ENCODE measurements at regions not wholly inside any gene's neighbourhood (a gene's known extent, or its start where the extent isn't known, plus 50 kb on each side); places are given as distances from the start of the nearest gene placed in this dataset.
"Not testable (repeated sequence)": the region's sequence is repeated elsewhere in the genome, so short reads cannot be mapped to it uniquely, and the experiment has no call there.

- DNase-seq (ENCODE audit: low read depth in 1 of 2, low spot score in 1 of 2): no peak
Observed at GRCh38 chr3:30462721-30463470, 143.5 kb upstream of the TGFBR2 start.

- DNase-seq (ENCODE audit: low read depth in 1 of 2, low spot score in 1 of 2): no peak
Observed at GRCh38 chr3:30464381-30464780, 142.0 kb upstream of the TGFBR2 start.

GRCh38 chr3:30465454-30465853 is 140.9 kb upstream of the TGFBR2 start:
- DNase-seq (ENCODE audit: low read depth in 1 of 2, low spot score in 1 of 2): no peak

GRCh38 chr3:30467596-30468238 is 138.7 kb upstream of the TGFBR2 start:
- DNase-seq (ENCODE audit: low read depth in 1 of 2, low spot score in 1 of 2): no peak

GRCh38 chr3:30469133-30469532 is 137.3 kb upstream of the TGFBR2 start:
- no peak for DNase-seq (ENCODE audit: low read depth in 1 of 2, low spot score in 1 of 2)

- DNase-seq (ENCODE audit: low read depth in 1 of 2, low spot score in 1 of 2): no peak
Observed at GRCh38 chr3:30470496-30470895, 135.9 kb upstream of the TGFBR2 start.

- DNase-seq (ENCODE audit: low read depth in 1 of 2, low spot score in 1 of 2): no peak
Observed at GRCh38 chr3:30471066-30471465, 135.3 kb upstream of the TGFBR2 start.

- DNase-seq (ENCODE audit: low read depth in 1 of 2, low spot score in 1 of 2): no peak
Observed at GRCh38 chr3:30471796-30472489, 134.5 kb upstream of the TGFBR2 start.

GRCh38 chr3:30473374-30474051 is 132.9 kb upstream of the TGFBR2 start:
- DNase-seq (ENCODE audit: low read depth in 1 of 2, low spot score in 1 of 2): no peak

GRCh38 chr3:30474371-30474770 is 132.0 kb upstream of the TGFBR2 start:
- no peak for DNase-seq (ENCODE audit: low read depth in 1 of 2, low spot score in 1 of 2)

- no peak for DNase-seq (ENCODE audit: low read depth in 1 of 2, low spot score in 1 of 2)
Observed at GRCh38 chr3:30475038-30475808, 131.2 kb upstream of the TGFBR2 start.

GRCh38 chr3:30475809-30476178 is 130.6 kb upstream of the TGFBR2 start:
- DNase-seq (ENCODE audit: low read depth in 1 of 2, low spot score in 1 of 2): no peak

GRCh38 chr3:30476368-30477084 is 129.9 kb upstream of the TGFBR2 start:
- DNase-seq (ENCODE audit: low read depth in 1 of 2, low spot score in 1 of 2): no peak

GRCh38 chr3:30477149-30477921 is 129.1 kb upstream of the TGFBR2 start:
- no peak for DNase-seq (ENCODE audit: low read depth in 1 of 2, low spot score in 1 of 2)

GRCh38 chr3:30479737-30480136 is 126.7 kb upstream of the TGFBR2 start:
- DNase-seq (ENCODE audit: low read depth in 1 of 2, low spot score in 1 of 2): not testable (repeated sequence)

GRCh38 chr3:30480156-30480555 is 126.2 kb upstream of the TGFBR2 start:
- DNase-seq (ENCODE audit: low read depth in 1 of 2, low spot score in 1 of 2): not testable (repeated sequence)

- no peak for DNase-seq (ENCODE audit: low read depth in 1 of 2, low spot score in 1 of 2)
Observed at GRCh38 chr3:30480587-30480986, 125.8 kb upstream of the TGFBR2 start.

- DNase-seq (ENCODE audit: low read depth in 1 of 2, low spot score in 1 of 2): no peak
Observed at GRCh38 chr3:30481241-30481640, 125.2 kb upstream of the TGFBR2 start.

- not testable (repeated sequence) for DNase-seq (ENCODE audit: low read depth in 1 of 2, low spot score in 1 of 2)
Observed at GRCh38 chr3:30484229-30484628, 122.2 kb upstream of the TGFBR2 start.

- DNase-seq (ENCODE audit: low read depth in 1 of 2, low spot score in 1 of 2): no peak
Observed at GRCh38 chr3:30486368-30486767, 120.0 kb upstream of the TGFBR2 start.

All from activated T-helper 1 cell treated with anti-CD3 and anti-CD28 coated beads, Interleukin-2, amount 50 U/mL, for 16 hours (primary cell).